Mesenchymal stem cell (in vitro differentiated cells and primary cell): ENCODE measurements at regions not wholly inside any gene's neighbourhood (a gene's known extent, or its start where the extent isn't known, plus 50 kb on each side); places are given as distances from the start of the nearest gene placed in this dataset.

Experiments
- DNase-seq: peaks from one replicate; pipeline ENCODE4 v3.0.0-alpha.2; 2013
- H2AFZ ChIP-seq: one replicate; pipeline ENCODE4 v1.6.1; 2013; ENCODE audit warnings: low read depth, mild to moderate bottlenecking, control low read depth, inconsistent platforms, low read length, moderate library complexity
- H2AK5ac ChIP-seq: 2 replicates; pipeline ENCODE4 v1.6.1; 2013; ENCODE audit warnings: low read length, moderate library complexity, mild to moderate bottlenecking, inconsistent platforms; ENCODE audit not compliant: severe bottlenecking
- H2BK120ac ChIP-seq: one replicate; pipeline ENCODE4 v1.6.1; 2013; ENCODE audit warnings: low read depth, mild to moderate bottlenecking, inconsistent platforms, low read length, moderate library complexity
- H2BK12ac ChIP-seq, 2 experiments: one replicate each; pipeline ENCODE4 v1.6.1; 2013; ENCODE audit warnings: inconsistent platforms in 2 of 2, low read length in 2 of 2, mild to moderate bottlenecking in 2 of 2, moderate library complexity in 2 of 2, control low read depth in 1 of 2
- H2BK15ac ChIP-seq: one replicate; pipeline ENCODE4 v1.6.1; 2013; ENCODE audit warnings: mild to moderate bottlenecking, low read depth, inconsistent platforms; ENCODE audit not compliant: poor library complexity, severe bottlenecking
- H2BK5ac ChIP-seq: 2 replicates; pipeline ENCODE4 v1.6.1; 2013; ENCODE audit warnings: low read depth, mild to moderate bottlenecking, low read length, control low read depth, inconsistent platforms; ENCODE audit not compliant: poor library complexity, severe bottlenecking
- H3K14ac ChIP-seq, 2 experiments: one replicate each; pipeline ENCODE4 v1.6.1; 2013; ENCODE audit warnings: inconsistent platforms in 2 of 2, low read length in 2 of 2, control low read depth in 1 of 2, mild to moderate bottlenecking in 1 of 2, moderate library complexity in 1 of 2
- H3K18ac ChIP-seq, 2 experiments: one replicate each; pipeline ENCODE4 v1.6.1; 2013; ENCODE audit warnings: inconsistent platforms in 2 of 2, low read length in 2 of 2, control low read depth in 1 of 2, low read depth in 1 of 2, mild to moderate bottlenecking in 1 of 2
- H3K23ac ChIP-seq, 2 experiments: one replicate each; pipeline ENCODE4 v1.6.1; 2013; ENCODE audit warnings: inconsistent platforms in 2 of 2, low read length in 2 of 2, mild to moderate bottlenecking in 2 of 2, moderate library complexity in 2 of 2, control low read depth in 1 of 2
- H3K27ac ChIP-seq: 2 replicates; pipeline ENCODE4 v1.5.1; 2013; ENCODE audit warnings: mild to moderate bottlenecking, moderate library complexity, low read length, control low read depth, inconsistent platforms; ENCODE audit not compliant: poor library complexity, severe bottlenecking
- H3K27me3 ChIP-seq, 2 experiments: 2 replicates each; pipeline versions ENCODE4 v1.6.1 to v1.7.0; 2013; ENCODE audit warnings: low read length in 2 of 2, mild to moderate bottlenecking in 2 of 2, moderate library complexity in 2 of 2, control low read depth in 1 of 2, inconsistent platforms in 1 of 2; ENCODE audit not compliant: control insufficient read depth in 1 of 2, insufficient read depth in 1 of 2
- H3K36me3 ChIP-seq, 2 experiments: 2 replicates each; pipeline versions ENCODE4 v1.6.1 to v1.7.0; 2013; ENCODE audit warnings: low read length in 2 of 2, control low read depth in 1 of 2, inconsistent platforms in 1 of 2, low read depth in 1 of 2, mild to moderate bottlenecking in 1 of 2; ENCODE audit not compliant: insufficient read depth in 2 of 2, control insufficient read depth in 1 of 2
- H3K4ac ChIP-seq, 2 experiments: one replicate each; pipeline ENCODE4 v1.6.1; 2013; ENCODE audit warnings: inconsistent platforms in 2 of 2, low read length in 2 of 2, mild to moderate bottlenecking in 2 of 2, moderate library complexity in 2 of 2, control low read depth in 1 of 2, low read depth in 1 of 2
- H3K4me1 ChIP-seq: 2 replicates; pipeline ENCODE4 v1.6.1; 2013; ENCODE audit warnings: low read depth, low read length, control low read depth; ENCODE audit not compliant: control insufficient read depth, insufficient read depth
- H3K4me2 ChIP-seq: 2 replicates; pipeline ENCODE4 v1.6.1; 2013; ENCODE audit warnings: low read length, mild to moderate bottlenecking, inconsistent platforms; ENCODE audit not compliant: poor library complexity, severe bottlenecking
- H3K4me3 ChIP-seq, 2 experiments: 2 replicates each; pipeline versions ENCODE4 v1.5.1 to v1.7.0; 2013; ENCODE audit warnings: low read length in 2 of 2, mild to moderate bottlenecking in 2 of 2, control low read depth in 1 of 2, low read depth in 1 of 2; ENCODE audit not compliant: insufficient read depth in 1 of 2
- H3K79me1 ChIP-seq: replicated peaks from 2 replicates; pipeline ENCODE4 v1.6.1; 2013; ENCODE audit warnings: mild to moderate bottlenecking, control low read depth, low read length, inconsistent platforms; ENCODE audit not compliant: poor library complexity, severe bottlenecking
- H3K9ac ChIP-seq: 2 replicates; pipeline ENCODE4 v1.7.0; 2013; ENCODE audit warnings: mild to moderate bottlenecking, low read length, moderate library complexity
- H3K9me3 ChIP-seq: 2 replicates; pipeline ENCODE4 v1.7.0; 2013; ENCODE audit warnings: mild to moderate bottlenecking, low read length; ENCODE audit not compliant: control insufficient read depth
- H4K8ac ChIP-seq: one replicate; pipeline ENCODE4 v1.6.1; 2013; ENCODE audit warnings: inconsistent platforms, mild to moderate bottlenecking, low read length, moderate library complexity
- H4K91ac ChIP-seq: one replicate; pipeline ENCODE4 v1.6.1; 2013; ENCODE audit warnings: mild to moderate bottlenecking, low read length, inconsistent platforms
- WGBS: methylation state at CpG from one replicate; pipeline ENCODE4 v1.1.7; 2013; ENCODE audit warnings: mixed read lengths; 5-methylcytosine and 5-hydroxymethylcytosine counted together

- 85% methylated on average over 2 of the region's 2 CpGs for WGBS
- Histone ChIP-seq H3K36me3 (no peaks in the 10 kb centered on the region), H3K9ac (no peak overlapping the region), H2BK120ac (no peak overlapping the region), H2BK15ac (no peak overlapping the region), H3K27me3 (no peaks in the 10 kb centered on the region), H2BK12ac (no peak overlapping the region), H2AK5ac (no peak overlapping the region), H3K27ac (no peak overlapping the region), H3K23ac (no peak overlapping the region), H3K14ac (no peak overlapping the region), H3K4me3 (no peak overlapping the region), H3K9me3 (peaks cover 4% of the 10 kb centered on the region), H3K4ac (no peak overlapping the region), H3K18ac (no peak overlapping the region), H2AFZ (no peak overlapping the region), H3K4me1 (no peaks in the 10 kb centered on the region), H3K4me2 (no peak overlapping the region), H3K79me1 (no peaks in the 10 kb centered on the region), H2BK5ac (no peak overlapping the region), H4K91ac (no peak overlapping the region), H4K8ac (no peak overlapping the region)
- DNase-seq: no peak
These were observed 818.5 kb upstream of the ROBO1 start for GRCh38 chr3:80586338-80586737.

DNA sequence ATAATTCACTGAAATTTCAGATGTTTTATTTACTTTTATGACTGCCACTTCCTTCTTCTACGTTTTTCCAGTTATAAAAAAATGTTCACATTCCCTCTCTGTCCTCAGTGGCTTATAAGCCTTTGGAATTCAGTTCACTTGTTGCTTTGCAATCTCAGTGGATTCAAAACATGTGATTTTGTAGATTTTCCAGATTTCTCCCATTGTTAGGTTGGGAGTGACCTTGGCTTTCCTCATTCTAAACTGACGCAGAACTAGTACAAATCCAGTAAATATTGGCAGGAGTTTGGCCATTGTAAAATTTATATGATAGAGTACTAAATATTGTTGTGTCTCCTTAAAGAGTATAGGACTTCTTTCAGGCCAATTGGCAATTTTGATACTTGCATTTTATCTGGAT is 812.3 kb upstream of the ROBO1 start:
- Histone ChIP-seq H3K18ac (no peak overlapping the region), H2BK120ac (no peak overlapping the region), H4K8ac (no peak overlapping the region), H2BK5ac (no peak overlapping the region), H3K4me1 (no peaks in the 10 kb centered on the region), H3K4ac (no peak overlapping the region), H3K79me1 (no peaks in the 10 kb centered on the region), H3K9ac (no peak overlapping the region), H2BK15ac (no peak overlapping the region), H3K27ac (no peak overlapping the region), H3K4me3 (no peak overlapping the region), H2BK12ac (no peak overlapping the region), H4K91ac (no peak overlapping the region), H3K9me3 (no peaks in the 10 kb centered on the region), H3K23ac (no peak overlapping the region), H2AFZ (no peak overlapping the region), H3K14ac (no peak overlapping the region), H3K27me3 (no peaks in the 10 kb centered on the region), H2AK5ac (no peak overlapping the region), H3K36me3 (no peaks in the 10 kb centered on the region), H3K4me2 (no peak overlapping the region)
- 54% methylated on average over 2 of the region's 2 CpGs for WGBS
- DNase-seq: no peak

DNA sequence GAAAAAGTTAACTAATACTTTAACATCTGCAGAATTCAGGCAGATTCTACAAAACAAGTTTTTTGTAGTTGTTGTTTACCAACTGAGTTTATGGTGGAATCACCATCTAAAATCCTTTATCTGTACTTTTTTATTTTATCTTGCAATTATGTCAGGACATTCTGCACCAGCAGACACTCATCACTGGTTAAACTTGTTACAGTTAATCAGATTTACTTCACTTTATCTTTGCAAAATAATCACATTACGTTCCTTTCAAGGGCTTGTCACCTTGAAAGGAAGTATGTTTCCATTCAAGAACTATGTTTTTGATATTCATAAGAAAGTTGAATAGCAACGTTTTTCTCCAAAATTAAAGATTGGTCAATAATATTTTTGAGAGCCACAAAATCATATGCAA is 796.6 kb upstream of the ROBO1 start:
- Histone ChIP-seq H2AFZ (no peak overlapping the region), H3K9ac (no peak overlapping the region), H3K4me1 (no peaks in the 10 kb centered on the region), H2BK5ac (no peak overlapping the region), H4K8ac (no peak overlapping the region), H3K27ac (no peak overlapping the region), H3K9me3 (peaks cover 3% of the 10 kb centered on the region), H2BK120ac (no peak overlapping the region), H2BK12ac (no peak overlapping the region), H3K36me3 (no peaks in the 10 kb centered on the region), H3K14ac (no peak overlapping the region), H3K4me3 (no peak overlapping the region), H3K79me1 (no peaks in the 10 kb centered on the region), H4K91ac (no peak overlapping the region), H3K4me2 (no peak overlapping the region), H3K27me3 (no peaks in the 10 kb centered on the region), H3K18ac (no peak overlapping the region), H2BK15ac (no peak overlapping the region), H3K23ac (no peak overlapping the region), H2AK5ac (no peak overlapping the region), H3K4ac (no peak overlapping the region)
- WGBS: no CpG with 5 or more reads among the region's 2 CpGs
- DNase-seq: no peak

- no peak overlapping the region for H3K14ac ChIP-seq
- H2BK5ac ChIP-seq: no peak overlapping the region
- DNase-seq: no peak
- H3K36me3 ChIP-seq: no peaks in the 10 kb centered on the region
- H2BK12ac ChIP-seq: no peak overlapping the region
- H2AFZ ChIP-seq: no peak overlapping the region
- H3K23ac ChIP-seq: no peak overlapping the region
- H4K8ac ChIP-seq: no peak overlapping the region
- 69% methylated on average over 4 of the region's 4 CpGs for WGBS
- no peak overlapping the region for H3K4me3 ChIP-seq
- no peak overlapping the region for H4K91ac ChIP-seq
- H3K79me1 ChIP-seq: no peaks in the 10 kb centered on the region
- H3K4ac ChIP-seq: no peak overlapping the region
- no peak overlapping the region for H2BK15ac ChIP-seq
- no peak overlapping the region for H3K18ac ChIP-seq
- H3K4me2 ChIP-seq: no peak overlapping the region
- H3K9ac ChIP-seq: no peak overlapping the region
- H3K27ac ChIP-seq: no peak overlapping the region
- no peak overlapping the region for H2AK5ac ChIP-seq
- no peaks in the 10 kb centered on the region for H3K27me3 ChIP-seq
- H2BK120ac ChIP-seq: no peak overlapping the region
- H3K4me1 ChIP-seq: no peaks in the 10 kb centered on the region
- H3K9me3 ChIP-seq: peaks cover 3% of the 10 kb centered on the region
These were observed 791.9 kb upstream of the ROBO1 start for GRCh38 chr3:80559701-80560100.
